WTC11 (cell line): ENCODE measurements at regions not wholly inside any gene's neighbourhood (a gene's known extent, or its start where the extent isn't known, plus 50 kb on each side); places are given as distances from the start of the nearest gene placed in this dataset.

Experiments used
- ARID4B ChIP-seq: sonication (generic); formaldehyde crosslinking; IDR thresholded peaks from 2 replicates; pipeline ENCODE4 v1.8.0; 2023; ENCODE audit warnings: missing genetic modification reagents, mild to moderate bottlenecking, borderline replicate concordance
- CTCF ChIP-seq: fragments of 200-600 bp; IDR thresholded peaks from 2 replicates; pipeline ENCODE4 v1.8.0; 2022; ENCODE audit warnings: antibody characterized with exemption
- E2F4 ChIP-seq: sonication (generic); formaldehyde crosslinking; IDR thresholded peaks from 2 replicates; pipeline ENCODE4 v1.8.1; 2022; ENCODE audit warnings: low read depth, mild to moderate bottlenecking, moderate library complexity, missing genetic modification reagents, borderline replicate concordance
- MAX ChIP-seq: sonication (generic); formaldehyde crosslinking; IDR thresholded peaks from 2 replicates; pipeline ENCODE4 v1.8.0; 2022; ENCODE audit warnings: mild to moderate bottlenecking, missing genetic modification reagents
- SP1 ChIP-seq: sonication (generic); formaldehyde crosslinking; conservative IDR thresholded peaks from 2 replicates; pipeline ENCODE4 v1.8.1; 2022; ENCODE audit warnings: missing genetic modification reagents
- ZBTB43 ChIP-seq: sonication (generic); formaldehyde crosslinking; IDR thresholded peaks from 2 replicates; pipeline ENCODE4 v1.8.1; 2023; ENCODE audit warnings: mild to moderate bottlenecking, missing genetic modification reagents

GRCh38 chr9:75715360-75715759 is 175.1 kb upstream of the PCSK5 start:
- TF ChIP-seq CTCF (no peak), SP1 (CRISPR knock-in tag) (no peak), E2F4 (CRISPR knock-in tag) (no peak), MAX (no peak), ARID4B (no peak), ZBTB43 (CRISPR knock-in tag) (no peak)
